ENCODE measurements at regions not wholly inside any gene's neighbourhood (a gene's known extent, or its start where the extent isn't known, plus 50 kb on each side); places are given as distances from the start of the nearest gene placed in this dataset.
"Not testable (repeated sequence)": the region's sequence is repeated elsewhere in the genome, so short reads cannot be mapped to it uniquely, and the experiment has no call there.

DNA sequence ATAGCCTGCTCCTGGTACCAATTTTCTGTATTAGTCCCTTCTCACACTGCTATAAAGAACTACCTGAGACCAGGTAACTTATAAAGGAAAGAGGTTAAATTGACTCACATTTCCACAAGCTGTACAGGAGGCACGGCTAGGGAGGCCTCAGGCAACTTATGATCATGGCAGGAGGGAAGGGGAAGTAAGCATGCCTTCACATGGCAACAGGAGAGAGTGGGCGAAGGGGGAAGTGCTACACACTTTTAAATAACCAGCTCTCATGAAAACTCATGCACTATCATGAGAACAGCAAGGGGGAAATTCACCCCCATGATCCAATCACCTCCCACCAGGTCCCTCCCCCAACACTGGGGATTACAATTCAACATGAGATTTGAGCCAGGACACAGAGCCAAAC is 284.5 kb upstream of the KLF4 start:
- H3K27me3 ChIP-seq (ENCODE audit: control insufficient read depth in 1 of 2, insufficient read depth in 2 of 2, low read length in 2 of 2); H3K9me3 ChIP-seq (ENCODE audit: low read length); H3K36me3 ChIP-seq (ENCODE audit: insufficient read depth, low read length); H3K27ac ChIP-seq (ENCODE audit: low read depth, low read length); H3K4me1 ChIP-seq (ENCODE audit: insufficient read depth, low read length); H3K9ac ChIP-seq (ENCODE audit: low read length); H3K4me3 ChIP-seq (ENCODE audit: low read depth in 1 of 2, low read length in 2 of 2): not testable (repeated sequence)

DNA sequence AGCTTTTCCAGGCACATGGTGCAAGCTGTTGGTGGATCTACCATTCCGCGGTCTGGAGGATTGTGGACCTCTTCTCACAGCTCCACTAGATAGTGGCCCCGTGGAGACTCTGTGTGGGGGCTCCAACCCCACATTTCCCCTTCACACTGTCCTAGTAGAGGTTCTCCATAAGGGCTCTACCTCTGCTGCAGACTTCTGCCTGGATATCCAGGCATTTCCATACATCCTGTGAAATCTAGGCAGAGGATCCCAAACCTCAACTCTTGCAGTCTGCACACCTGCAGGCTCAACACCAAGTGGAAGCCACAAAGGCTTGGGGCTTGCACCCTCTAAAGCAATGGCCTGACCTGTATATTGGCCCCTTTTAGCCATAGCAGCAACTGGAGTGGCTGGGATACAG is 283.4 kb upstream of the KLF4 start:
- H3K36me3 ChIP-seq (ENCODE audit: insufficient read depth, low read length): no peaks in the 10 kb centered on the region
- no peak overlapping the region for H3K4me3 ChIP-seq (ENCODE audit: low read depth in 1 of 2, low read length in 2 of 2)
- H3K4me1 ChIP-seq (ENCODE audit: insufficient read depth, low read length): no peaks in the 10 kb centered on the region
- no peaks in the 10 kb centered on the region for H3K27me3 ChIP-seq (ENCODE audit: control insufficient read depth in 1 of 2, insufficient read depth in 2 of 2, low read length in 2 of 2)
- no peak overlapping the region for H3K9ac ChIP-seq (ENCODE audit: low read length)
- no peak overlapping the region for H3K27ac ChIP-seq (ENCODE audit: low read depth, low read length)
- no peaks in the 10 kb centered on the region for H3K9me3 ChIP-seq (ENCODE audit: low read length)

DNA sequence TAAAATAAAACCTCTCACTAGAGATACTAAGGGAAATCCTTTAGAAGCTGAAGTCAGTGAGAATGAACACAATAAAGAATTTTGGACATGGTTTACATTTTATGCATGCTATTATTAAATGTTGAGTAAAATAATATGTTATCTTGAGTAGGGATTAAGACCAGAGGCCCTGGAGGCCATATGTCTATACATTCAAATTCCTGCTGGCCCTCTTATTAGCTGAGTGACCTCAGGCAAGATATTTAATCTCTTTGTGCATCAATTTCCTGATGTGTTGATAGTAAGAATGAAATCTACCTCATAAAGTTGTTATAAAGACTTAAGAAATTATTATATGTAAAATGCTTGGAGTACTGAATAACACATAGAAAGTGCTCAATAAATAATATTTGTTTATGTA is 281.1 kb upstream of the KLF4 start:
- H3K4me1 ChIP-seq (ENCODE audit: insufficient read depth, low read length): no peaks in the 10 kb centered on the region
- no peaks in the 10 kb centered on the region for H3K27me3 ChIP-seq (ENCODE audit: control insufficient read depth in 1 of 2, insufficient read depth in 2 of 2, low read length in 2 of 2)
- H3K4me3 ChIP-seq (ENCODE audit: low read depth in 1 of 2, low read length in 2 of 2): no peak overlapping the region
- H3K9ac ChIP-seq (ENCODE audit: low read length): no peak overlapping the region
- no peaks in the 10 kb centered on the region for H3K9me3 ChIP-seq (ENCODE audit: low read length)
- no peaks in the 10 kb centered on the region for H3K36me3 ChIP-seq (ENCODE audit: insufficient read depth, low read length)
- no peak overlapping the region for H3K27ac ChIP-seq (ENCODE audit: low read depth, low read length)

DNA sequence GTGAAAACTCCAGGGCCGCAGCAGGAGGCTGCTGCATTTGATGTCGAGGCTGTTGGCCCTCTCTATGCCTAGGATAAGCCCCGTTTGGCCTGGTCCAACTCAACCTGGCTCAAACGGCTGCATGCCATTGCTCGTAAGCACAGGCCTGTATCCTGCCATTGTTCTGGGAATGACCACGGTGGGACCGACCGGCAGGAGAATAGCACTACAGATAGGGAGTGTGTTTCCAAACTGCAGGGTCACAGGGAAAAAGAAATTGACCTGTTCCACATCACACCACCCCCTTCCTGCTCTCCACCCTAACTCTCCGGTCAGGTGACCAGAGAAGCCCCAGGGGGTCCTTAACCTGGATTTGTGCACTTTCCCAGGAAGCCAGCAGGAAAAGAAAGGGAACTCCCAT is 278.7 kb upstream of the KLF4 start:
- Histone ChIP-seq H3K4me3 (ENCODE audit: low read depth in 1 of 2, low read length in 2 of 2) (no peak overlapping the region), H3K27ac (ENCODE audit: low read depth, low read length) (no peak overlapping the region), H3K4me1 (ENCODE audit: insufficient read depth, low read length) (no peaks in the 10 kb centered on the region), H3K36me3 (ENCODE audit: insufficient read depth, low read length) (no peaks in the 10 kb centered on the region), H3K9me3 (ENCODE audit: low read length) (no peaks in the 10 kb centered on the region), H3K9ac (ENCODE audit: low read length) (no peak overlapping the region), H3K27me3 (ENCODE audit: control insufficient read depth in 1 of 2, insufficient read depth in 2 of 2, low read length in 2 of 2) (no peaks in the 10 kb centered on the region)

DNA sequence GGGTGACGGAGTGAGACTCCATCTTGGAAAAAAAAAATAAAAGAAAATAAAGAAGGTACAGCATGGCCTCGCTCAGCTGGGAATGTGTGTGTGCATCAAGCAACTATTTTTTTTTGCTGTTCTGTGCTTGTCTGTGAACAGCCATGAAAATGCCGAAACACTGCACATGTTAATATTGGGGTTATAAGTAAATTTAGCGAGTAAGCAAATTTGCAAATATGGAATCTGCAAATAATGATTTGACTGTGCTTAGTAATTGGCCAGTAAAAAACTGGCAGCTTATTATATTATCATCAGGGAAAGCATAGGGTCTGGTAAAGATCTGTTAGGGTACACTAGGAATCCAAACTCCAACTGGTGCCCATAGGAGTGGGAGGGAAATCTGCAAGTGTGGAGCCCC is 278.1 kb upstream of the KLF4 start:
- Histone ChIP-seq H3K9me3 (ENCODE audit: low read length) (no peaks in the 10 kb centered on the region), H3K36me3 (ENCODE audit: insufficient read depth, low read length) (no peaks in the 10 kb centered on the region), H3K4me3 (ENCODE audit: low read depth in 1 of 2, low read length in 2 of 2) (no peak overlapping the region), H3K9ac (ENCODE audit: low read length) (no peak overlapping the region), H3K27ac (ENCODE audit: low read depth, low read length) (no peak overlapping the region), H3K4me1 (ENCODE audit: insufficient read depth, low read length) (no peaks in the 10 kb centered on the region), H3K27me3 (ENCODE audit: control insufficient read depth in 1 of 2, insufficient read depth in 2 of 2, low read length in 2 of 2) (no peaks in the 10 kb centered on the region)

DNA sequence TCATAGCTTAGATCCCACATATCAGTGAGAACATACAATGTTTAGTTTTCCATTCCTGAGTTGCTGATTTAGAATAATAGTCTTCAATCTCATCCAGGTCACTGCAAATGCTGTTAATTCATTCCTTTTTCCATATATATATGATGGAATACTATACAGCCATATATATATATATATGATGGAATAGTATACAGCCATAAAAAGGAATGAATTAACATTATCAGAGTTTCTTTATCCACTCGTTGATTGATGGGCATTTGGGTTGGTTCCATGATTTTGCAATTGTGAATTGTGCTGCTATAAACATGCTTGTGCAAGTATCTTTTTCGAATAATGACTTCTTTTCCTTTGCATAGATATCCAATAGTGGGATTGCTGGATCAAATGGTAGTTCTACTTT is 273.9 kb upstream of the KLF4 start:
- not testable (repeated sequence) for H3K4me1 ChIP-seq (ENCODE audit: insufficient read depth, low read length); H3K27ac ChIP-seq (ENCODE audit: low read depth, low read length); H3K9me3 ChIP-seq (ENCODE audit: low read length); H3K36me3 ChIP-seq (ENCODE audit: insufficient read depth, low read length); H3K27me3 ChIP-seq (ENCODE audit: control insufficient read depth in 1 of 2, insufficient read depth in 2 of 2, low read length in 2 of 2); H3K9ac ChIP-seq (ENCODE audit: low read length); H3K4me3 ChIP-seq (ENCODE audit: low read depth in 1 of 2, low read length in 2 of 2)

DNA sequence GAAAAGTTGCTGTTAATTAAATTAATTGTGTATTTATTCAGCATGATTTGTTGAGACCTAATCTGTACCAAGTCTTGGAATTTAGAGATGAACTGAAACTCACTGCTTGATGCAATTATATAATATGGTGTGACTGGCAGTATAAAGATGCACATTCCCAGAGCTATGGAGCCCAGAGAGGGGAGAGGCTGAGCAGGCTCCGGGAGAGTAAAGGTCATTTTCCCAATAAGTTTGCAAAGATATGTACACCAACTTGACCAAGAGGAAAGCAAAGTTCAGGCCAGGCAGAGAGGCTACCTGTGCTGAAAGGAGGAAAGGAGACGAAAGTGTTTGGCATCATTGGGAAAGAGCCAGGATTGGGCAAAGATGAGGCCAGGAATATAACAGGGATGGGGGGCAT is 271.7 kb upstream of the KLF4 start:
- H3K27me3 ChIP-seq (ENCODE audit: control insufficient read depth in 1 of 2, insufficient read depth in 2 of 2, low read length in 2 of 2): no peaks in the 10 kb centered on the region
- no peaks in the 10 kb centered on the region for H3K4me1 ChIP-seq (ENCODE audit: insufficient read depth, low read length)
- no peaks in the 10 kb centered on the region for H3K9me3 ChIP-seq (ENCODE audit: low read length)
- no peak overlapping the region for H3K27ac ChIP-seq (ENCODE audit: low read depth, low read length)
- no peaks in the 10 kb centered on the region for H3K36me3 ChIP-seq (ENCODE audit: insufficient read depth, low read length)
- H3K9ac ChIP-seq (ENCODE audit: low read length): no peak overlapping the region
- H3K4me3 ChIP-seq (ENCODE audit: low read depth in 1 of 2, low read length in 2 of 2): no peak overlapping the region

DNA sequence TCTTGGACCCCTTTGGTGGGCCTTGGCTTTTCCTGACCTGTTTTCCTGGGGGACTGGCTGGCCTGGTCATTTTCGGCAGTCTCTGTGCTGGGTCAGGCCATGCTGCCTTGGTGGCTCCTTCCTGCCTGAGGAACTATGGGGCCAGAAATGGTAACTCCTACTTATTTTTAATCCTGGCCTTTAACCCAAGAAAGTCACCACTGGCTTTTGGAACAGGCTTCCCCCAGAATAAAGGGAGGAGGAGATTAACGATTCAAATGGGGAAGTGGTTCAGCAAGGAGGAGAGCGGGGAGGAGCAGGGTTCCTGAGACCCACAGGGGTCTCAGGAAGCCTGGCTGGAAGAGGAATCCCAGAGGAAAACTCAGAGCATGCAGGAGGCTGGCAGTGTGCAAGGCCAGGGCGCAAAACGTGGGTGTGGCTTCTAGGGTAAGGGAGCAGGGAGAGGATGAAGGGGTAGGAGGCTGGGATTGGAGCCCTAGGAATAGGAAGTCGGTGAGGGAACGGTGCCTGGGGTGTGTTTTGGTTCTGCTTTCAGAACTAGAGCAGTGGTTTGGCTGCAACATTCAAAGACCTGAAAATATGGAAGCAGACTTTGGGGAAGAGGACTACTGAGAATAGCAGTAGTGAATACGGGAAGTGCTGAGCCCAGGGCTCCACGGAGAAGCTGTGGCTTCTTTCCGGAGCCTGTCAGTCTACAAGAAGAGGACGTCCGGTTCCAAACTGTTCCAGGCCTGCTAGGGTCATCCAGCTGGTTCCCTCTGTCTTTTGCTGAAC is 271.1 kb upstream of the KLF4 start:
- no peaks in the 10 kb centered on the region for H3K27me3 ChIP-seq (ENCODE audit: control insufficient read depth in 1 of 2, insufficient read depth in 2 of 2, low read length in 2 of 2)
- no peaks in the 10 kb centered on the region for H3K4me1 ChIP-seq (ENCODE audit: insufficient read depth, low read length)
- no peaks in the 10 kb centered on the region for H3K36me3 ChIP-seq (ENCODE audit: insufficient read depth, low read length)
- H3K9me3 ChIP-seq (ENCODE audit: low read length): no peaks in the 10 kb centered on the region
- H3K4me3 ChIP-seq (ENCODE audit: low read depth in 1 of 2, low read length in 2 of 2): no peak overlapping the region
- H3K27ac ChIP-seq (ENCODE audit: low read depth, low read length): no peak overlapping the region
- H3K9ac ChIP-seq (ENCODE audit: low read length): no peak overlapping the region

DNA sequence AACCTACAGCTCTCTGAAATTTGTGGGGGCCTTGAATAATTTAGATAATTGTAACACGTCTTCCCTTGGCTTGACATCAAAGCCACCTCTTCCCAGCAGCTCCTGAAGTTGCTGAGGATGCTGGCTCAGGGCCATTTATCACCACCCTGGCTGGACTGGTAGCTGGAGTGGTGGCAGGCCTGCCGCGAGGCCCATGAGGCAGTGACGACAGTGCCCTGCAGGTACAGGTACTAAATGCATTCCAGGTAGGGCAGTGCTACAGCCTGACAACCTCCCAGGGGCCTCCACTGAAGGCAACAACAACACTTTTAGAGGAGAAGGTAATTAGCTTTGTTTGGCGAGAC is 270.2 kb upstream of the KLF4 start:
- no peak overlapping the region for H3K4me3 ChIP-seq (ENCODE audit: low read depth in 1 of 2, low read length in 2 of 2)
- no peaks in the 10 kb centered on the region for H3K27me3 ChIP-seq (ENCODE audit: control insufficient read depth in 1 of 2, insufficient read depth in 2 of 2, low read length in 2 of 2)
- H3K4me1 ChIP-seq (ENCODE audit: insufficient read depth, low read length): no peaks in the 10 kb centered on the region
- no peak overlapping the region for H3K27ac ChIP-seq (ENCODE audit: low read depth, low read length)
- no peaks in the 10 kb centered on the region for H3K9me3 ChIP-seq (ENCODE audit: low read length)
- H3K9ac ChIP-seq (ENCODE audit: low read length): no peak overlapping the region
- H3K36me3 ChIP-seq (ENCODE audit: insufficient read depth, low read length): no peaks in the 10 kb centered on the region

DNA sequence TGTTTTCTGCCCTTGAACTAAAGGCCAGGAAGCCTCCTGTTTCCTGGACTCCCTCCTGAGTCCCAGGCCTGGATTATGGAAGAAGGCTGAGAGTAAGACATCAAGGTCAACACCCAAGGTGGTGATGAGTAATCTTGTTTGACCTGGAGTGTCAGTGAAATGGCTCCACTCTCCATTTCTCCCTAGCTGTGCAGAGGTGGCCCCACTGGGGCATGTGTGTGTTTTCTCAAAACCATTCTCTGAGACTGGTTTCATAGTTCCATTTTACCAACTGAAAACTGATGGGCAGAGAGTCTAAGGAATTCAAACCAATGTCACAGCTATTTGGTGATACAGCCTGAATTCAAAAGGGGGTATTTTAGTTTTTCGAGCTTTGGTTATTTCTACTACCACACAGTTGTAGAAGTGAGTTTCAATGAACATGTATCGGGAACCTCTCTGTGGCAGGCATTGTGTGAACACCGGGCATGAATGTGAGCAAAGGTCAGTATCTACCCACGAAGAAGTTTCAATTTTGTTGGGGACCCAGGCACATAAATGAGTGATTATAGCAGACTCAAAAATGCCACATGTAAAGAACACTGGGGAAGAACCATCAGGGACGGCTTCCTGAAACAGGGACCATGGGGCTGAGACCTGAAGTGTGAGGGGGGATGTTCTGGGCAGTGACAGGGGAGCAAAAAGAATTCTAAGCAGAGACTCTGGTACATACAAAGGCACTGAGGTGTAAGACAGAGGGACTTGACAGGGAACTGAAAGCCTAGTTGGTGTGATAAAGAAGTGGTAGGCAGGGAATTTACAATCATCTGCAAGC is 269.6 kb upstream of the KLF4 start:
- Histone ChIP-seq H3K9me3 (ENCODE audit: low read length) (no peaks in the 10 kb centered on the region), H3K9ac (ENCODE audit: low read length) (no peak overlapping the region), H3K36me3 (ENCODE audit: insufficient read depth, low read length) (no peaks in the 10 kb centered on the region), H3K27ac (ENCODE audit: low read depth, low read length) (no peak overlapping the region), H3K4me1 (ENCODE audit: insufficient read depth, low read length) (no peaks in the 10 kb centered on the region), H3K27me3 (ENCODE audit: control insufficient read depth in 1 of 2, insufficient read depth in 2 of 2, low read length in 2 of 2) (no peaks in the 10 kb centered on the region), H3K4me3 (ENCODE audit: low read depth in 1 of 2, low read length in 2 of 2) (no peak overlapping the region)

DNA sequence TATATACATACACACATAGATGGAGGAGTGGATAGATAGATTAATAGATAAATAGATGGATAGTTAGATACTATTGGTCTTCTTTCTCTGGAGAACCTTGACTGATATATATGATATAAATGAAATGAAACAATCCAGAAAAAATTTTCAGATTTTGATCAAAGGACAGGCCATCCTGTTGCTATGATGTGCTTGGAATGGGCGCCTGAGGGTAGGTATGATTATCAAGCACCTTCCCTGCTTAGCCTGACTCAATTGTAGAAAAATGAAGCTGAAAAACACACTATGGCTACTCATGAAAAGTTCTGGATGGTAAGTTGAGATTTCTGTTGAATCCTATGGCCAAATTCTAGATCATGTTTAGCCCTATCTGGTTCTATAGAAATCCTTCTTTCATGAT is 266.5 kb upstream of the KLF4 start:
- Histone ChIP-seq H3K27me3 (ENCODE audit: control insufficient read depth in 1 of 2, insufficient read depth in 2 of 2, low read length in 2 of 2) (no peaks in the 10 kb centered on the region), H3K4me1 (ENCODE audit: insufficient read depth, low read length) (peaks cover 18% of the 10 kb centered on the region), H3K9me3 (ENCODE audit: low read length) (no peaks in the 10 kb centered on the region), H3K36me3 (ENCODE audit: insufficient read depth, low read length) (no peaks in the 10 kb centered on the region), H3K9ac (ENCODE audit: low read length) (no peak overlapping the region), H3K27ac (ENCODE audit: low read depth, low read length) (no peak overlapping the region), H3K4me3 (ENCODE audit: low read depth in 1 of 2, low read length in 2 of 2) (no peak overlapping the region)

DNA sequence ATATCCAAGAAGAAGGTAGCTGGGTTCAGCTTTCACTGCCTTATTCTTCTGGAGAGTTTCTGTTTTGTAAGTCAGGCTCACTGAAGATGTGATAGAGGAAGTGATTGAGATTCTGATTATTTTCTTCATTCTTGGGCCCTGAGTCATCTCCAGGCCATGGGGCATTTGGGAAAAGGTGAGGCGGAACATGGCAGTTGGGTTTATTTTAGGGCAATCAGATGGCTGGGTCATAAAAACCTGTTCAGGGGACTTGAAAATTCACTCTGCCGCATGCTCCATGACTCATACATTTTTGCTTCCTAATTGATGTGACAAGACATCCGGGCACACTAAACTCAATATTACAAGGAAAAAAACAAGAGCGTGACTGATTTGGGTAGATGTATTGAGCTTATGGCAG is 265.7 kb upstream of the KLF4 start:
- Histone ChIP-seq H3K36me3 (ENCODE audit: insufficient read depth, low read length) (no peaks in the 10 kb centered on the region), H3K9me3 (ENCODE audit: low read length) (no peaks in the 10 kb centered on the region), H3K4me1 (ENCODE audit: insufficient read depth, low read length) (peaks cover 26% of the 10 kb centered on the region), H3K27me3 (ENCODE audit: control insufficient read depth in 1 of 2, insufficient read depth in 2 of 2, low read length in 2 of 2) (no peaks in the 10 kb centered on the region), H3K9ac (ENCODE audit: low read length) (no peak overlapping the region), H3K4me3 (ENCODE audit: low read depth in 1 of 2, low read length in 2 of 2) (no peak overlapping the region), H3K27ac (ENCODE audit: low read depth, low read length) (no peak overlapping the region)

Data from muscle layer of colon (tissue), 2 donors.